WTC11 (cell line): ENCODE measurements at regions not wholly inside any gene's neighbourhood (a gene's known extent, or its start where the extent isn't known, plus 50 kb on each side); places are given as distances from the start of the nearest gene placed in this dataset.

Source experiments
- AFF4 ChIP-seq: sonication (generic); formaldehyde crosslinking; IDR thresholded peaks from 2 replicates; pipeline ENCODE4 v1.8.1; 2023; ENCODE audit warnings: mild to moderate bottlenecking, missing genetic modification reagents, borderline replicate concordance
- AR ChIP-seq: fragments of 250-450 bp; sonication (Bioruptor Pico); IDR thresholded peaks from 2 replicates; pipeline ENCODE4 v1.9.0; 2021; ENCODE audit warnings: mild to moderate bottlenecking
- CREM ChIP-seq: sonication (generic); formaldehyde crosslinking; IDR thresholded peaks from 2 replicates; pipeline ENCODE4 v1.8.1; 2022; ENCODE audit warnings: mild to moderate bottlenecking, missing genetic modification reagents, moderate library complexity
- CTCF ChIP-seq: fragments of 200-600 bp; IDR thresholded peaks from 2 replicates; pipeline ENCODE4 v1.8.0; 2022; ENCODE audit warnings: antibody characterized with exemption
- E2F5 ChIP-seq: sonication (generic); formaldehyde crosslinking; IDR thresholded peaks from 2 replicates; pipeline ENCODE4 v1.8.1; 2022; ENCODE audit warnings: mild to moderate bottlenecking, moderate library complexity, missing genetic modification reagents
- FOXP1 ChIP-seq: sonication (generic); formaldehyde crosslinking; IDR thresholded peaks from 2 replicates; pipeline ENCODE4 v1.8.0; 2022; ENCODE audit warnings: missing genetic modification reagents, mild to moderate bottlenecking, moderate library complexity, borderline replicate concordance
- GABPB1 ChIP-seq: sonication (generic); formaldehyde crosslinking; IDR thresholded peaks from 2 replicates; pipeline ENCODE4 v1.8.1; 2023; ENCODE audit warnings: mild to moderate bottlenecking, missing genetic modification reagents
- MAX ChIP-seq: sonication (generic); formaldehyde crosslinking; IDR thresholded peaks from 2 replicates; pipeline ENCODE4 v1.8.0; 2022; ENCODE audit warnings: mild to moderate bottlenecking, missing genetic modification reagents
- MLX ChIP-seq: sonication (generic); formaldehyde crosslinking; IDR thresholded peaks from 2 replicates; pipeline ENCODE4 v1.8.1; 2023; ENCODE audit warnings: mild to moderate bottlenecking, missing genetic modification reagents, moderate library complexity
- SMAD3 ChIP-seq: sonication (generic); formaldehyde crosslinking; IDR thresholded peaks from 2 replicates; pipeline ENCODE4 v1.8.0; 2022; ENCODE audit warnings: missing genetic modification reagents, mild to moderate bottlenecking, borderline replicate concordance
- TEAD4 ChIP-seq: sonication (generic); formaldehyde crosslinking; IDR thresholded peaks from 2 replicates; pipeline ENCODE4 v1.8.0; 2022; ENCODE audit warnings: mild to moderate bottlenecking, missing genetic modification reagents

GRCh38 chr14:76272774-76273173 lies 103.2 kb upstream of the ESRRB start:
- TF ChIP-seq CTCF (no peak), SMAD3 (CRISPR knock-in tag) (no peak), GABPB1 (CRISPR knock-in tag) (no peak), MLX (CRISPR knock-in tag) (no peak), TEAD4 (CRISPR knock-in tag) (no peak), AFF4 (CRISPR knock-in tag) (no peak), CREM (CRISPR knock-in tag) (no peak), FOXP1 (no peak), AR (CRISPR knock-in tag) (no peak), E2F5 (CRISPR knock-in tag) (no peak), MAX (CRISPR knock-in tag) (no peak)
